ENCODE measurements at regions not wholly inside any gene's neighbourhood (a gene's known extent, or its start where the extent isn't known, plus 50 kb on each side); places are given as distances from the start of the nearest gene placed in this dataset.

DNA sequence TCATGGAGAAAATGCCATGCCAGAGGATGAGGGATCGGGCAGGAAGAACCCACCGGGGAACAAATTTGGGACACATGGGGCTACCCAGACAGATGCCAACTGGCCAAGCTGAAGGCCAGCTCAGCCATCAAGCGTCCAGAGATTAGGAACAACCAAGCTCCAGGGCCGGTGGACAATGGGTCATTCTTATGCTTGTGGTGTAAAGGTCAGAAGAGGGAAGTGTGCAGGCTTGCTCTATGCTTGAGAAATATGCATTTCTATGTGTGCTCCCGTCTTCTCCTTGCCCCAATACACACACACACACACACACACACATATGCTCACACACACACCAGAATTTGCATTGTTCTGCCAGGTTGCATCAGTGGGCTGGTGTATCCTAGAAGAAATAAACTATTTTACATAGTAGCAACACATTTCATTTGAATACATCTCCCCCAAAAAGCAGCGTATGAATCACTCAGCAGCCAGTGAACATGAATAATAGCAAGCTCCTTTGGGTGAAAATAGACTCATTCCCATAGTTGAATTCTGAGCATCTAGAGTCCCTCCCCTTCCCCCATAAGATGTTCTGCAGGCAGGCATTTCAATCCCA, 201.9 kb upstream of the PPARGC1A start:
- no peak for DNase-seq

DNA sequence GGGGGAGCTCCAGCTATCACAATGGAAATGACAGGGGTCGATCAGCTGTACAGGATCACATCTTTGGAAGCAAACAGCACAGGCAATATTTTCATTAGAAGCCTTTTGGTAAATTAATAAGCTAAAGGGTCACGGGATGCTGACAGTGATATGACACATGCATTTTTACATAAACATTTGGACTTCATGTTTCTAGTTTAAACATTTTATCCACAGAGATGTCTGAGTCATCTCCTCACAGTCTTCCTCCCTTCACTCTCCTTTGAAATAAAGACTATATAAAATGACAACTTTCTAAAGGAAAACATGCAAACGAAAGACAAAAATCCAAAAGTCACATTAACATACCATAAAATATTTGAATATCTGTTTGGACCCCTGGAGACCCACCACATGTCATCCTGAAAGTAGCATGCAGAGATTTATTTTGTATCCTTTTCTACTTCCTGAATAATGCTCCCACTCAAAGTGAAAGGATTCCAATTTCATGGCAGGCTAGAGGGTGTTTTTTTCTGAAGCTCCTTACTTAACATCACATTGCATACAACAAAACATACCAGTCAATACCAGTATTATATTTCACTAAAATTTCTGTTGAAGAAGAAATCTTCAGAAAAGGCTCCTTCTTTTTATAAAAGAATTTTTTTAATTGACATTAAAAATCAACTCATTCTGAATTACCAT, 200.1 kb upstream of the PPARGC1A start:
- no peak for DNase-seq

DNA sequence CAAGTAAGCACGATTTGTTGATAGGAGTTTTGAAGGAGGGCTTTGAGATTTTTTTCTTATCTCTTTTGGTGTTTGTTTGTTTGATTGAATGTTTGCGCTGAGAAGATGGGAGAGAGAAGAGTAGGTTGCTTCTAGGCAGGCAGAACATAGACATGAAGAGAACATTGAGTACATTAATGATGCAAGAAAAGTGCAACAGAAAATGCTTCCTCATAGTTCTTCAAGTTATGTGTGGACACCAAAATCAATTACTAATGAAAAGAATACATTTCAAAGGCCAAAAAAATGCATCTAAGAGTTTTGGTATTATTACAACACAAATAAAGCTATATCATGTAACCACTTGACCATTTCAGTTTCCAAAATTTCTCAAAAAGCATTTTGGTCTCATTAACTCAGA, 191.0 kb upstream of the PPARGC1A start:
- no peak for DNase-seq

DNA sequence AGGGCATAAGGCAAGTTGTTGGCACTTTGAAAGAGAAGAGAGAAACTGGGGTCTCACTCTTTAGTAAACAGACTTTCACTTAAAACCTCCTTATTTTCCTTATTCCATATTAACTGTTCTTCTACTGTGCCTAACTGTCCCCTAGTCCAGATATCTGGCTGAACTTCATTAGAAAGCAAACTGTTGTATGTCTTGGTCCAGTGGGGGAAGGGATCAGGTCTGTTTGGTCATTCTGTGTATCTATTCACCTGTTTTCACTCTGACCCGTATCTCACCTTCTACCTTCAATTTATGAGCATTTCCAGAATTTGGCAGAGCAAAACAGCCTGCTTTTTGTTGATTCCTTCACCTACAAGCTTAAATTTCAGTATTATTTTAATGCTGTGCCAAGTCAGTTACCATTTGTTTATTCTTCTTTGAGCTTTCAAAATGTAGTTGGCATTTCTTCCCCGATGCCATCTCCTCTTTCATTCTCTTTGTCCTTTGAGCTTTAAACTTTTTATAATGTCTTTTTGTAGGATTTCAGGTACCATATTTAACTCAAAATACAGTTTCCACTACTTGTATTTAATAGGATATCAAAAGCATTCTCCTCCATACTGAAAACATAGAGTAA, 188.6 kb upstream of the PPARGC1A start:
- no peak for DNase-seq

DNA sequence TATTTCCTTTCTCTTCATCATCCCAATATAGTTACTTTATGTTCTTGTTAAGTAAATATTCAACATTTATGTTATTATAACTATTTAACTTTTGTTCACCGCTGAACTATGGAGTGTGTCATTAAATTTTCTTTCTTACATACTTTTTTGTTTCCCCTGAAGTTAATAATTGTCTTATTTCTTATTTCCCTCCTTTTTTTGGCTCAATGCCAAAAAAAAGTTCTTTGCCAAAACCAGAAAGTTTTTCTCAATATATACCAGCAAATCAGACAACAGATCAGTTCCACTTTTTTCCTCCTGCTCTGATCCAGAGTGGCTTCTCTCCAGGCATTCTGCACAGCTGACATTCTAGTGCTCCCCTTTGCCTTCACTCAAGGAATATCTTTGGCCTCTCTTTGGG, 187.0 kb upstream of the PPARGC1A start:
- no peak for DNase-seq

DNA sequence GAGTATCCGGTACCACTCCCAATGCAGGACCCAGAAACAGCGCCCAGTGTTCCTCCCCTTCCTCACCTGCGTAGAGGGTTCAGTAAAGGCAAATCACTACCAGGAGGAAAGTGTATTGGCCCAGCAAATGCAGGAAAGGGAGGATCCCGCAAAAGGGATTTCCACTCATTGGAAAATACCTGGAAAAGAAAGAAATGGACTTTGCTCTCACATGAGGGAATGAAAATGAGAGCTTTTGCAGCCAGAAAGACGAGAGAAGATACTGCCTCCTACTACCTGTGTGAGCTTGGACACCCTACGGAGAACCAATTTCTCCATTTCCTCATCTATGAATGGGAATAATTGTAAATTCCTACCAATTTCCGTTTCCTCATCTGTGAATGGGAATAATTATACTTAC, 184.1 kb upstream of the PPARGC1A start:
- no peak for DNase-seq

DNA sequence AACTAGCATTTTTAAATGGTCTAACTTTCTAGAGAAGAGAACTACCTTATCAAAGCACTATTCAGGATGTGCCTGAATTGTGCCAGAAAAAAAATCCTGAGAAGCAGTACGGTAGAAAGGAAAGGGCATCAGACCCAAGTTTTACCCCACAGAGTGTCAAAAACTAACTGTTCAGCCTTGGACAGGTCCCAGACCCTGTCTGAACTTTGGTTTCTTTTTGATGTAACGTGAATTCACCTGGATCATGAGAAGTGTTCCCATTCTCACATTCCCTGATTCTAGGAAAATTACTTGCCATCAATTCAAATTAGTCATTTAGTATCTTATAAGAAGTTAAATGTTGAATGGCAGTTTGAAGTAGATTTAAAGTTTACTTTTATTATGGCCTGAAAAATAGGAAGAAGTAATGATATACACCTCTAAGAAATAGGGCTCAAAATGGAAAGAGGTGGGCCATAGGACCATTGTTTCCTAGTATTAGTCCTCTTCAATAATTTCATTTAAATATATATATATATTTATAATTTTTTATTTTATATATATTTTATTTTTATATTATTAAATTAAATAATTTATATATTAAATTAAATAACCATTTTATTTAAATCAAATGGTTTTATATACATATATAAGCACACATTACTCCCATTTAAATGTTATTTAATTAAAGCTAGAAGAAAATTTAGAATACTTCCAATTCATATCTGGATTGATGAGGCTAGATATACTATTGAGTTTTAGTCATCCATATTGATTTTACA, 181.9 kb upstream of the PPARGC1A start:
- DNase-seq, result no peak

DNA sequence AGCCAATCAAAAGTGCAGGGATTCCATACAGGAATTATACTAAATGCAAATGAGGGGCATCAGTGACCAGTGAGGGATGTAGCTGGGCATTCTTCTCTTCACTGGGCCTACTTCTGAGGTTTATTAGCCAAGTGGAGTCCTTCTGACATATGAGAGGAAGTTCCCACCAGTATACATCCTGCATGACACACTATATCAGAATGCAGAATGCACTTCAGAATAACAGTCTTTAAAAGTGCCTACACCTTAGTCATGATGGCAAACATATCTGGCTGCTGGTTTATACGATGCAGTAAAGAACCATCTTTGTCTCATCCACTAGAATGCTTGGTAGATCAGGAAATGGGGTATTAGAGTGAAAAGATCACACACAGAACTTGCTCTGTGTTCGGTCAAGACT, 180.3 kb upstream of the PPARGC1A start:
- DNase-seq, result no peak

DNA sequence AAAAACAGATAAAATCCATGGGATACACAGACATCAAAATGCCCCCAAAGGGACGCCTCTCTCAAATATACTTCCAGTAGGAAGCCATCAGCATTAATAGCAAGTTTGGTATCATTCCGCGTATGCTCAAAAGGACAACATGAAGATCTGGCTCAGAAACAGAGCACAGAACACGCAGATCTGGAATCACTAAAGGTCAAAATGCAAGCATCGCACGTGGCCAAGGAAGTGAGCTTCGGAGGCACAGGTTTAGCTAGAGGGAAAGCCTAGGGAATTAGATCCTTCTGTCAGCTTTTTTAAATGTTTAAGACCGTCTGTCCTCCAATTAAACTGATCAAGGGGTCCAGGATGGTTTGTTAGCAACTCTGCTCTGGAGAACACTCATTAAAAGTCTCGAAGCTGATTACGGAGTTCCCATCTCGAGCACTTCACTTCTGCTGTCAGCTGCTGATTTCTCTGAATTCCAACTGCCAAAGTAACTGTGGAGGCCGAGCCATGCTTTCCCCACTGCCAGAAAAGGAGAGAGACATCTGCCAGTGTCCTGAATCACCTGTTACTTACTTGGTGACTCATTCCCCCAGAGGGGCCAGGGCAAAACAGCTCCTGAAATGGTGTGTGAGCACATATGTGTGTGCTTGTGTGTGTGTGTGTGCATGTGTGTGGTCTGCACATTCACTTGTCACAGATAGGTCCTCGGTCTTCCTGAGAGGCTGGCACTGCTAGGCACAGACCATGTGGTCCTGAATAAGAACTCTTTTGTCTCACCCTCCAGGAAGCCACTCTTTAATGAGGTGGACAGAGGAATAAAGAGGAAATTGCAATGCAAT, 177.7 kb upstream of the PPARGC1A start:
- DNase-seq, result no peak

DNA sequence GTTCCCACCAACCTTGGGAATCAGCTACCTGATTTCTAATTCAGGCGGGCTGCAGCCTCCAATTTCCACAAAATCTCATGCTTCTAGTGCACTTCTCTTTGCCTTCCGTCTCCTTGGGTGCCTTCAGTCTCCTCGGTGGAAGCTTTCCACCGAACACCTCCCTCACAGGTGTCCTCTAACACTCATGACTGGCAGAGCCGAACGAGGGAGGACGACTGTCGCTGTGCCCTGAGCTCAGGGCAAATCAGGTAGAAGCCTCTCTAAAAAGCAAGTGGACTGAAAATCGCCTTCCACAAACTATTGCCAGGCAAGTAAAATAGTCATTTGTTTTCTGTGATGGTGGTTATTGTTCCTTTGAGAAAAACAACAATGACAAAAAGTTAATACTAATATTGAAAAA, 176.1 kb upstream of the PPARGC1A start:
- no peak for DNase-seq

DNA sequence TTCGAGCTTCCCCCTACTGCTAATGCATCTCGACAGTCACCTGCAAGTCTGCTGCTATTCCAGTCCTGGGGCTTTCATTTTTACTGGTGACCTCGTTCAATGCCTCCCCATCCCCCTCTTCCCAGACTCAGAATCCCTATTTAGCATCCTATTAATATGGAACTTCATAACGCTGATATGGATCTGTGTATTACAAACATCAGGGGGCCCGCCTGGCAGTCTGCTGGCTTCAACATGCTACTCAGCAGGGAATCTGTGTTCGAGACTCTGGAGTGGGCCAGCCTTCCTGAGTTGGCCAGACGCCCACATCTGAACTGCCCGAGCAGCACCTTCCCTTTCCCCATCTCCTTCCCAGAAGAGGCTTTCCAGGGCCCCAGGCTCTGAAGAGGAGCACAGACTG, 173.9 kb upstream of the PPARGC1A start:
- DNase-seq, result no peak

DNA sequence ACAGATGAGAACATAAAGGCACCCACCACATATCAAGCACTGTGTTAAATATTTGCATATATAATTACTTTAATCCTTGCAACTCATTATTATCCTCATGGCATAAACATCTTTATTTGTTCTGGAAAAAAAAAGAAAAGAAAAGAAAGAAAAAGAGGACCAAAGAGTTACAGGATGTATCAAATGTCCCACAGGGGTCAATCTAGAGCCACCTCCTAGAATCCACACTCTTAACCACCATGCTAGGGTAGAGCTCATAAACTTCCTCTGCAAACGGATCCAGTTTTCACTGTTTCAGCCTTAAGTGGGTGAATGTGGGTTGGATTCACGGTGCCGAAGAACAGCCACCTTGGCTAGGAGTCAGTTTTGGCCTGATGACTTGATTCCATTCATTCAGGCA, 171.1 kb upstream of the PPARGC1A start:
- DNase-seq, result no peak

DNA sequence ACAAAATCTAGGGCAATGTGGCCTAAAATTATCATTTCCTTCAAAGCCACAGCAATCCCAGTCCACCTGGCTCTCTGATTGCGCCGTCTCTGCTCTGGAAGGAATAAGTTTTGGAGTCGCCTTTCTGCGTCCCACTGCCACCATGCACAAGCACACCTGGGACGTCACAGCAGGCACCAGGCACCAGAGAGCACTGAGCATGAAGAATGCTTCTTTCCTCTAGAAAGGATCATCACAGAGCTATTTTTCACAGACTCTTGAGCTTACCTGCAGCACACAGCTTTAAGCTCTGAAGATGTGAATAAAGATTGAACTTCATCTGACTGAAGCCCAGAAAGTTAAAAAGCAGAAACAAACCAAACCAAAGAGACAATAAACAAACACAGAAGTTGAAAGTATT, 170.0 kb upstream of the PPARGC1A start:
- no peak for DNase-seq

DNA sequence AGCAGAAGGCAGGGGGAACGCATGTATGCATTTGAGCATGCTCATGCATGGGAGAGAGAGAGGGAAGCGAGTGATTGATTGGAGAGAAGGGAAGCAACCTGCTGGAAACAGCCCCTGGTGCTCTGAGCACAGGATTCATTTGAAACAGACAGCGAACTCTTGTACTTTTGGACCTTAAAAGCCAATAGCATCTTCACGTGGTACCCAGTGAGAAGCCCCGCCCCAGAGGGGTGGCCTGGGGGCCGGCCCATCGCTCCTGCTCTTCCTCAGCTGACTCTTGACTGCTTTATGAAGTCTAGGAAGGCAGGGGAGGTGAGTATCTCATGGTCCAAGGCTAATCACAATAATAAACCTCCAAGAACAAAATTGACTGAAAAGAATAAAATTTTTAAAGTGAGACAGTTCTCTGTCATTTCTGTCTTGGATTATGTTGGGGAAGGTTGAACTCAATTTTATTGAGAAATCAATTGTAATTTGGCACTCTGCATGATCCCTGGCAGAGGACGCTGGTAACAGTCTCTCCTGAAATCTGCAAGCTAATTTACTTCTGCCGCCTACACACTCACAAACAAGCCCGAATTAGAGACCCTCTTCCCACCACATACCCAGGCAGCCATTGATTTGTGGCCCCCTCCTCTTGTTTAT, 168.2 kb upstream of the PPARGC1A start:
- no peak for DNase-seq

DNA sequence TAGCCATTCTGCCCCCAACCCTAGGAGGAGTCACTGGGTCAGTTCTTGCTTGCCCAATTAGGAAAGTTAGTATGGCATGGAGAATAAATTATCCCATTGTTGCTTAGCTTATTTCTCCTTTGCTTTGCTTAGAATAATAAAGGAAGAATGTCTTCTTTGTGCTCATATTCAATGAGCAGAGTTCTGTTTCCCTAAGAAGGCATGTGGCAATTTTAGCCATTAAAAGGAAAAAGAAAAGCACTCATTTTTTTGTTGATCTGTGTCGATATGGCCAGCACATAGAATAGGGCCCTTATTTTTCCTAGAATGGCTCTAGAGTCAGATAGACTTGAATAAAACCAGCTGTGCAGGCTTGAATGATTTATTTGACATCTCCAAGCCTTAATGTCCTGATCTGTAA, 166.4 kb upstream of the PPARGC1A start:
- DNase-seq, result no peak

DNA sequence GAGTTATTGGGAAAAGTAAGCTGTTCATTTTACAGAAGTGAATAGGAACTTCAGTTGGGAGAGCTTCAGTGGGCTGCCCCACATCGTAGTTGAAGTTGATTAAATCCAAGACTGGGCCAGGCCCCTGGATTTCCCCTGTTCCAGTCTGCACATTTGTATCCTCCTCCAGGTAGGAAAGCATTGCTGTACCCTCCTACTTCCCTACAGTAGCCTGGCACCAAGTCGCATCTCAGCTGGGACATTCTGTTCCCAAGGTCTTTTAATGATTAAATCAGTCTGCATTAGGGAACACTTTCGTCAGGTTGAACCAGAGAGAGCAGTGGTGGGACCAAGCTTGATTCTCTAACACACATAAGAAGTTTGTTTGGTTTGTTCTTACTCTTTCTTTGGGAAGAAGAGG, 165.8 kb upstream of the PPARGC1A start:
- no peak for DNase-seq

DNA sequence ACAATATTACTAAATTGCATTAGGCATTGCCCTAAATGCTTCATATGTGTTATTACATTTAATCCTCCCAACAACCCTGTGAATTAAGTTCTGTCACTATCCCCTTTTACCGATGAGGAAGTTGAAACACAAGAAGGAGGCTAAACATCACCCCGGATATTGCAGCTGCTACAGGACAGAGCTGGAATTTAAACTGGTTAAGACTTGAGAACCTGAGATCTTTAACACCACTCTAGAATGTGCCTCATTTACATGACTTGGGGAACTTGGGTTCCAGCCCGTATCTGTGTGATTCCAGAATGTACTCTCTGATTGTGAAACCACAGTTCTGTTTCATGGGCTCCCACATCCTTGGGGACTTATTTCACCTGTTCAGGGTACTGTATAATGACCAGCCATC, 165.1 kb upstream of the PPARGC1A start:
- no peak for DNase-seq

DNA sequence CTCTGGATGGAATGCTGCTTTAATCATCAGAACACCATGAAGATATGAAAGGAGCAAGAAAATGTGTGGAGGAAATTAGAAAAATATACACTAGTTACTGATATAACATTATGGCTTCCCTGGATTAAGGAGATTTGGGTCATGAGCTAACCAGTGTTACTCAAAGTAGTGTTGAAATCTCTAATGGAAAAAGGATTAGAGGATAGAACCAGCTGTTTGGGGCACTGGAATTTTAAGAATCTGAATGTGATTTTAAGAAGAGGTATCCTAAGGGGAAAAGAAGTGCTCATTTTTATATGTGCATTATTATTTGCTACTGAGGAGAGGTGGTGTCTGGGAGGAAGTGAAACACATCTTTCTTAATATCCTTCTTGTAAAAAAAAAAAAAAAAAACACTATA, 164.1 kb upstream of the PPARGC1A start:
- no peak for DNase-seq

DNA sequence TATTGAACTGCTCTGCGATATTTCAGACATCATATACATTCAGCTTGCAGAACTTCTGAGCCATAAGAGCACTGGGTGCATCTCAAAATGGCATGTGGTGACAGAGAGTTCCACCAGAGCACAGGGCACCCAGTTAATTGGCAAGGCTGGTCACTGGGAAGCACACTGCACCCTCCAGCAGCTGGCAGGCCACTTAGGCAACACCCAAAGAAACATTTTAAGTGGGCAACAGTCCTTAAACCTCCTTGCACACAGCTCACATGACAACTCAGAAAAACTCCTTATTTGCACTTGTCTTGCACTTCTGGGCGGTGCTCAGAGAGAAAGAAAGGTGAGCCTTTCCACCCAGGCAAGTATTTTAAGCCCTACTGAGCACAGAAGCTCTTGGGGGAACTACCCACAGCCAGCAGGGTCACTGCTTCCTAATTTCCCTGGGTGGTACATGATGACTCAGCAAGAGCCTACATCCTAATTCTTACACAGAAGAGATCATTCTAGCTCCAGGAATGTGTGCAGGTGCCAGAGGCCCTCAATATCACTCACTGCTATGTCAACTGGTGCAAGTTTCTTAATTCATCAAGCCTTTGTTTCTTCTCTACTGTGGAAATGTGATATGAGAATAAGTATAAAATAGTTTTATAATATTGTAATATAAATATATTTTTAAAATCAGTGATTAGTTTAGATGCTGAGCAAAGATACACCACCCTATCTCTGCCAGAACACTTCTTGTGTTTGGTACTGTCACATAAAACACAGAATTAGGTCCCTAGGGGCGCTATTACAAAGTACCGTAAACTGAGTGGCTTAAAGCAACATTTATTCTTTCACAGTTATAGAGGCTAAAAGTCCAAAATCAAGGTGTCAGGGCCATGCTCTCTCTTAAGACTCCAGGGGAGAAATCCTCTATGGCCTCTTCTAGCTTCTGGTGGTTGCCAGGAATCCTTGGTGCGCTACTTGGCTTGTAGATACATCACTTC, 155.1 kb upstream of the PPARGC1A start:
- no peak for DNase-seq

DNA sequence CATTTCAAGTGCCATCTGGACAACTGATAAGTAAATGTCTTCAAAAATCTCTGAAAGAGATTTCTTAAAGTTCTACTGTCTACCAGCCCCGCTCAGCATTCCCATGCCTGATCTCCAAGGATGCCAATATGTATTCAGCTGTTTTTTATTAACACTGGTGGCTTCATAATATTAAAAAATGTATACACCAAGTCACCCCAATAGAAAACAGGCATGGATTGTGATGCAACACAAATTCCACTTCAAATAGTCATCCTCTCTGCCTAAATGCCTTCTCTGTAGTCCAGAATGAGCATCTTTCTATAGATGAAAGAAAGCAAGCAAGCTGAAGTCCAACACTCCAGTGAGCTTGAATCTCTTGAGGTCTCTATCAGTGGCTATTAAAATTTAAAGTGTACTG, 152.2 kb upstream of the PPARGC1A start:
- no peak for DNase-seq

DNA sequence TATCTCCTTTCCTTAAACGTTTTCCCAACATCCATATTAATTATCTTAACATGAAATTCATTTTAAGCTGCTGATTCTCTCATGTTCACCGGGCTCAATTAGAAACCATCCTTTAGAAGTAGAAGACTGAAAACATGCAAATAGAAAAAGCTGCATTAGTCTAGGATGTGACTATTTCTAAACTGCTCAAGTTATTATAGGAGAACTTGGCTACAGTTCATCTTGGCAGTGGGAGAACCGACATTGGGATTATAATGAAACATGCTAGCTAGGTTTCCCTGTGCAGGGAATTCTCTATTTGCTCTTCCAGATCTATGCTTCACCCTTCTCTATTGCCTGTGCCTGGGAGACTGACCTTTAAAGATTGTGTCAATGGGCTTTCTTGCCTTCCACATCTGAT, 151.0 kb upstream of the PPARGC1A start:
- no peak for DNase-seq

All from T-helper 9 cell (primary cell).